GM12874 (cell line): ENCODE measurements at regions not wholly inside any gene's neighbourhood (a gene's known extent, or its start where the extent isn't known, plus 50 kb on each side); places are given as distances from the start of the nearest gene placed in this dataset.

ENCODE experiments used
- CTCF ChIP-seq: IDR thresholded peaks from 2 replicates; pipeline ENCODE4 v1.5.1; 2011; ENCODE audit warnings: low read depth, mild to moderate bottlenecking, control low read depth, low read length, moderate library complexity; ENCODE audit not compliant: insufficient read depth

DNA sequence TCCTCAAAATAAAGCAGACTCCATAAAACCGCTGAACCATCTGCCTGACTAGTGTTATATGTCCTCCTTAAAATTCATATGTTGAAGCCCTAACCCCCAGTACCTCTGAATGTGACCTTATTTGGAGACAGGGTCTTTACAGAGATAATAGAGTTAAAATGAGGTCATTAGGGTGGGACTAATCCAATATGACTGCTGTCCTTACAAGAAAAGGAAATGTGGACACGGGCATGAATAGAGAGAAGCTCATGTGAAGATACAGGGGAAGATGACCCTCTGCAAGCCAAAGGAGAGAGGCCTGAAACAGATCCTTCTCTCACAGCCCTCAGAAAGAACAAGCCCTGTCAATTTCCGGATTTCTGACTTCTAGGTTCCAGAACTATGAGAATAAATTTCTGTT lies 82.0 kb upstream of the KLHL13 start:
- TF ChIP-seq CTCF, result no peak

DNA sequence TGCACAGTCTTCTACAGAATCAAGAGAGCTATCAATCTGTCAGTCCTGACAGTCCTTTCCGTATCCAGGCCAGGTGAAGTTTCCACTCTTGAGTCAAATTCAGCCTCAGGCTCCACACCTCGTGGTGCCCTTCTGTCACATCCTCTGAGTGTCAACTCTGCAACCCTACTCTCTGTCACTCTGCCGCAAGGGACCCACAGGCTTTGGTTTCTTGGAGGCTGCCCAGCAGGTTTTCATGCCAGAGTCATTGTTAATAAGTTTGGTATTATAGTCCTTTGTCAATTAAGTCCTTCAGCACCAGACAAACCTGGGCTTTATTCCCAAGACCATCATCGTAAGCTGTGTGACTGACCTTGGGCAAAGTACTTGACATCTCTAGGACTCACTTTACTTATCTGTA lies 83.4 kb upstream of the KLHL13 start:
- TF ChIP-seq CTCF, result no peak

- TF ChIP-seq CTCF, result no peak
Measured at GRCh38 chrX:118205421-118206395, 89.1 kb upstream of the KLHL13 start.

DNA sequence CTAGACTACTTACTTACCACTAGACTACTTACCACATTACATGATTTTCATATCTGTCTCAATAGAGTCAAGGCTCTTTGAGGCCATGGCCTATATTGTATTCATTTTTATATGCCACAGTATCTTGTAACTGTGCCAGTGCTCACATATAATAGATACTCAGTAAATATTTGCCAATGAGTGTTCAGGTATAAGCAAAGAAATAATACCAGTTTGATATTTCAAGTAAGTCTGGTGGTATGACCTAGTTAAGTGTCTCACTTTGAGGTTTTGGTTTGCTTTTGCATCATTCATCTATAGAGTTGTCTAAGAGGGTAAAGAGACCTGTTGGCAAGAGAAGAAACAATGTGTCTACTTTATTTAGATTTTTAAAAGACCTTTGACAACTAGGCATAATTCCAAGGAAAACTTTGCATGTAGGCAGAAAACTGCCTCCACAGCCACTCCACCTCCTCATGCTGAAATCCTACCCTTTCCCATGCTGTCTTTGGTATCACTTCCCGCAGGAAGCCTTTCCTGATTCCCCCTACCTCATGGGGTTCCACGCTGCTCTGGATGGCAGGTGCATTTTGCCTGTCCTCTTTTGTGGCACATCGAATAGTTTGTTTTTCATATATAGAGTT lies 91.3 kb upstream of the KLHL13 start:
- no peak for TF ChIP-seq CTCF

DNA sequence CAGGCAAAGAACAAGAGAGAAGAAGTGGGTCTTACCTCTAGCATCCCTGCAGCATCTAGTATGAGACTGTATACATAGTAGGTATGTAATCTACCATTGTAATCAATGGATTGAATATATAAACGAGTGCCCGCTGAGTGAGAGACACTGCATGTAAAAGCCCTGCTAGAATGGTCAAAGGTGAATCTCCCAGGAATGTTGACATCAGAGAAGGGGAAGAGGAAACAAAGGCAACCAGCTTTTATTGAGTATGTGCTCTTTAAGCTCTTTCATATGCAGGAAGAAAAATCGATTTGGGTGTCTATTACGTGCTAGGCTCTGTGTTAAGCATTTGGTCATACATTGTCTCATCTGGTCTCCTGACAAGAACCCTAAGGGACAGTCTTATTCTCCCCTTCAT lies 91.9 kb upstream of the KLHL13 start:
- no peak for TF ChIP-seq CTCF

- TF ChIP-seq CTCF, result no peak
Measured at GRCh38 chrX:118211891-118212816, 95.5 kb upstream of the KLHL13 start.

DNA sequence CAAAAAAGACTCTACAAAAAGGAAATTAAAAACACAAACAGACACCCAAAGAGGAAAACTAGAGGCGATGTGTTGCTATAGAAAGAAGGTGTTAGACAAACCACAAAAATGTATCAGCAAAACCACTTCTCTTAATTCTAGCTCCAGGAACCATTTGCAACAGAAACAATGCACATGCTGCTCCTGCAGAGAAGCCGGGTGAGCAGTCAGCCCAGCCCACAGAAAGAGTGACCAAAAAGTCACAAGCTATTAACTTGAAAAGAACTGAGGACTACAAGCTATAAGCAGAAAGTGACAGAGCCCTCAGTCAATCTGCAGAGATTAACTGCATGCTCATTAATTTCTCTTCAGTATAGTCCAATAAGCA lies 96.2 kb upstream of the KLHL13 start:
- no peak for TF ChIP-seq CTCF
